ENCODE measurements at regions not wholly inside any gene's neighbourhood (a gene's known extent, or its start where the extent isn't known, plus 50 kb on each side); places are given as distances from the start of the nearest gene placed in this dataset.
A peak's percentile ranks its signal among the peaks of the same experiment; 100 is the strongest.
"Not testable (repeated sequence)": the region's sequence is repeated elsewhere in the genome, so short reads cannot be mapped to it uniquely, and the experiment has no call there.

GRCh38 chr7:81854518-81854917 lies 84.7 kb upstream of the HGF start:
- no peak for DNase-seq (ENCODE audit: extremely low spot score)
- TF ChIP-seq HDGF (IDR thresholded peaks at IDR 0.05; ENCODE audit: borderline replicate concordance): no peak
- TF ChIP-seq CTBP1 (IDR thresholded peaks at IDR 0.05; ENCODE audit: borderline replicate concordance): no peak
- POLR2A ChIA-PET: no interaction called here
- CTCF ChIA-PET: no interaction called here

- CTCF ChIA-PET: no interaction called here
- TF ChIP-seq FOXM1 (IDR thresholded peaks at IDR 0.05; ENCODE audit: borderline replicate concordance) (no peak), ZNF384 (IDR thresholded peaks at IDR 0.05) (no peak), L3MBTL2 (conservative IDR thresholded peaks at IDR 0.05) (no peak), TARDBP (IDR thresholded peaks at IDR 0.05) (no peak), SP1 (IDR thresholded peaks at IDR 0.05) (no peak), ELF4 (IDR thresholded peaks at IDR 0.05) (no peak), PKNOX1 (IDR thresholded peaks at IDR 0.05) (no peak), LEF1 (IDR thresholded peaks at IDR 0.05; ENCODE audit: borderline replicate concordance) (no peak), HDGF (IDR thresholded peaks at IDR 0.05; ENCODE audit: borderline replicate concordance) (no peak), SUZ12 (IDR thresholded peaks at IDR 0.05) (no peak), FOXK2 (IDR thresholded peaks at IDR 0.05) (no peak), NFRKB (IDR thresholded peaks at IDR 0.05) (no peak), CTBP1 (IDR thresholded peaks at IDR 0.05; ENCODE audit: borderline replicate concordance) (no peak)
- POLR2A ChIA-PET: no interaction called here
- no peak for DNase-seq (ENCODE audit: extremely low spot score)
Measured at GRCh38 chr7:81852701-81853100, 82.9 kb upstream of the HGF start.

- CTCF ChIA-PET: interaction anchor here (0.6 kb wide), 1 partner anchor 361 kb away, joined by 3 read pairs; no protein-coding TSS in a partner anchor
- no peak for DNase-seq (ENCODE audit: extremely low spot score)
- POLR2A ChIA-PET: no interaction called here
- TF ChIP-seq FOXM1 (IDR thresholded peaks at IDR 0.05; ENCODE audit: borderline replicate concordance): no peak
- no peak for TF ChIP-seq LEF1 (IDR thresholded peaks at IDR 0.05; ENCODE audit: borderline replicate concordance)
- TF ChIP-seq FOXK2 (IDR thresholded peaks at IDR 0.05): no peak
- no peak for TF ChIP-seq ELF4 (IDR thresholded peaks at IDR 0.05)
- no peak for TF ChIP-seq PKNOX1 (IDR thresholded peaks at IDR 0.05)
- no peak for TF ChIP-seq L3MBTL2 (conservative IDR thresholded peaks at IDR 0.05)
- no peak for TF ChIP-seq HDGF (IDR thresholded peaks at IDR 0.05; ENCODE audit: borderline replicate concordance)
- TF ChIP-seq ZNF384 (IDR thresholded peaks at IDR 0.05): no peak
- TF ChIP-seq SUZ12 (IDR thresholded peaks at IDR 0.05): no peak
- TF ChIP-seq FOXA1 (IDR thresholded peaks at IDR 0.05): no peak
- no peak for TF ChIP-seq BHLHE40 (IDR thresholded peaks at IDR 0.05; ENCODE audit: borderline replicate concordance)
- no peak for TF ChIP-seq CTBP1 (IDR thresholded peaks at IDR 0.05; ENCODE audit: borderline replicate concordance)
- no peak for TF ChIP-seq NFRKB (IDR thresholded peaks at IDR 0.05)
- TF ChIP-seq TARDBP (IDR thresholded peaks at IDR 0.05): no peak
Measured at GRCh38 chr7:81851413-81851812, 81.6 kb upstream of the HGF start.

GRCh38 chr7:81846398-81846797 lies 76.6 kb upstream of the HGF start:
- CTCF ChIA-PET: no interaction called here
- POLR2A ChIA-PET: no interaction called here
- no peak for DNase-seq (ENCODE audit: extremely low spot score)
- TF ChIP-seq LEF1 (IDR thresholded peaks at IDR 0.05; ENCODE audit: borderline replicate concordance) (no peak), SP1 (IDR thresholded peaks at IDR 0.05) (no peak), FOXK2 (IDR thresholded peaks at IDR 0.05) (no peak), CTBP1 (IDR thresholded peaks at IDR 0.05; ENCODE audit: borderline replicate concordance) (no peak), ARNT (IDR thresholded peaks at IDR 0.05) (no peak), ZNF384 (IDR thresholded peaks at IDR 0.05) (no peak), L3MBTL2 (conservative IDR thresholded peaks at IDR 0.05) (no peak), BHLHE40 (IDR thresholded peaks at IDR 0.05; ENCODE audit: borderline replicate concordance) (no peak), NFRKB (IDR thresholded peaks at IDR 0.05) (no peak), HDGF (IDR thresholded peaks at IDR 0.05; ENCODE audit: borderline replicate concordance) (no peak), FOXM1 (IDR thresholded peaks at IDR 0.05; ENCODE audit: borderline replicate concordance) (no peak), SUZ12 (IDR thresholded peaks at IDR 0.05) (no peak), PKNOX1 (IDR thresholded peaks at IDR 0.05) (no peak), TARDBP (IDR thresholded peaks at IDR 0.05) (no peak), ELF4 (IDR thresholded peaks at IDR 0.05) (no peak), FOXA1 (IDR thresholded peaks at IDR 0.05) (no peak)

- CTCF ChIA-PET: no interaction called here
- DNase-seq (ENCODE audit: extremely low spot score): peak; percentile 10
- POLR2A ChIA-PET: no interaction called here
- TF ChIP-seq FOXM1 (IDR thresholded peaks at IDR 0.05; ENCODE audit: borderline replicate concordance) (no peak), ARNT (IDR thresholded peaks at IDR 0.05) (no peak), BHLHE40 (IDR thresholded peaks at IDR 0.05; ENCODE audit: borderline replicate concordance) (no peak), FOXA1 (IDR thresholded peaks at IDR 0.05) (no peak), CTBP1 (IDR thresholded peaks at IDR 0.05; ENCODE audit: borderline replicate concordance) (no peak), HDGF (IDR thresholded peaks at IDR 0.05; ENCODE audit: borderline replicate concordance) (no peak)
Measured at GRCh38 chr7:81845744-81846241, 75.9 kb upstream of the HGF start.

- DNase-seq (ENCODE audit: extremely low spot score); CTCF ChIA-PET; POLR2A ChIA-PET: not testable (repeated sequence)
Measured at GRCh38 chr7:81843657-81844056, 73.8 kb upstream of the HGF start.

GRCh38 chr7:81842361-81842760 lies 72.5 kb upstream of the HGF start:
- ChIA-PET CTCF (no interaction called here), POLR2A (no interaction called here)
- TF ChIP-seq SUZ12 (IDR thresholded peaks at IDR 0.05): no peak
- no peak for TF ChIP-seq PKNOX1 (IDR thresholded peaks at IDR 0.05)
- no peak for TF ChIP-seq ELF4 (IDR thresholded peaks at IDR 0.05)
- no peak for TF ChIP-seq L3MBTL2 (conservative IDR thresholded peaks at IDR 0.05)
- no peak for TF ChIP-seq TARDBP (IDR thresholded peaks at IDR 0.05)
- no peak for TF ChIP-seq ZNF384 (IDR thresholded peaks at IDR 0.05)
- no peak for TF ChIP-seq CTBP1 (IDR thresholded peaks at IDR 0.05; ENCODE audit: borderline replicate concordance)
- TF ChIP-seq LEF1 (IDR thresholded peaks at IDR 0.05; ENCODE audit: borderline replicate concordance): no peak
- TF ChIP-seq FOXK2 (IDR thresholded peaks at IDR 0.05): no peak
- no peak for TF ChIP-seq HDGF (IDR thresholded peaks at IDR 0.05; ENCODE audit: borderline replicate concordance)
- no peak for TF ChIP-seq FOXM1 (IDR thresholded peaks at IDR 0.05; ENCODE audit: borderline replicate concordance)
- no peak for TF ChIP-seq FOXA1 (IDR thresholded peaks at IDR 0.05)
- no peak for TF ChIP-seq ARNT (IDR thresholded peaks at IDR 0.05)
- no peak for TF ChIP-seq SP1 (IDR thresholded peaks at IDR 0.05)
- DNase-seq (ENCODE audit: extremely low spot score): no peak
